ENCODE measurements at regions not wholly inside any gene's neighbourhood (a gene's known extent, or its start where the extent isn't known, plus 50 kb on each side); places are given as distances from the start of the nearest gene placed in this dataset.
"Not testable (repeated sequence)": the region's sequence is repeated elsewhere in the genome, so short reads cannot be mapped to it uniquely, and the experiment has no call there.

GRCh38 chr4:58871509-58871908 is 1761.3 kb upstream of the IGFBP7 start:
- H3K9me3 Mint-ChIP-seq: no peaks in the 10 kb centered on the region
- H3K27ac Mint-ChIP-seq: no peak overlapping the region
- H3K4me1 Mint-ChIP-seq: no peaks in the 10 kb centered on the region
- no peaks in the 10 kb centered on the region for H3K27me3 Mint-ChIP-seq
- no peaks in the 10 kb centered on the region for H3K36me3 Mint-ChIP-seq
- no peak overlapping the region for H3K4me3 Mint-ChIP-seq

- H3K4me3 Mint-ChIP-seq: no peak overlapping the region
- no peaks in the 10 kb centered on the region for H3K4me1 Mint-ChIP-seq
- peaks cover 0 to 2% (median 0%) of the 10 kb centered on the region in 3 donors for H3K9me3 Mint-ChIP-seq
- no peaks in the 10 kb centered on the region for H3K27me3 Mint-ChIP-seq
- H3K27ac Mint-ChIP-seq: no peak overlapping the region
- H3K36me3 Mint-ChIP-seq: no peaks in the 10 kb centered on the region
These were observed 1738.8 kb upstream of the IGFBP7 start for GRCh38 chr4:58849026-58849425.

- Mint-ChIP-seq H3K4me1 (no peaks in the 10 kb centered on the region), H3K4me3 (no peak overlapping the region), H3K9me3 (peaks cover 2 to 6% (median 3%) of the 10 kb centered on the region in 3 donors), H3K27me3 (no peaks in the 10 kb centered on the region), H3K36me3 (no peaks in the 10 kb centered on the region), H3K27ac (no peak overlapping the region)
These were observed 1733.3 kb upstream of the IGFBP7 start for GRCh38 chr4:58843455-58843854.

GRCh38 chr4:58833126-58833525 is 1722.9 kb upstream of the IGFBP7 start:
- Mint-ChIP-seq H3K27ac (no peak overlapping the region), H3K27me3 (no peaks in the 10 kb centered on the region), H3K4me1 (no peaks in the 10 kb centered on the region), H3K4me3 (no peak overlapping the region), H3K9me3 (peaks cover 0 to 10% (median 2%) of the 10 kb centered on the region in 3 donors), H3K36me3 (no peaks in the 10 kb centered on the region)

- Mint-ChIP-seq H3K36me3 (peaks cover 1% of the 10 kb centered on the region), H3K9me3 (peaks cover 1 to 5% (median 1%) of the 10 kb centered on the region in 3 donors), H3K27me3 (no peaks in the 10 kb centered on the region), H3K4me3 (no peak overlapping the region), H3K4me1 (no peaks in the 10 kb centered on the region), H3K27ac (no peak overlapping the region)
These were observed 1715.1 kb upstream of the IGFBP7 start for GRCh38 chr4:58825278-58825677.

- H3K36me3 Mint-ChIP-seq, H3K4me3 Mint-ChIP-seq, H3K9me3 Mint-ChIP-seq, H3K27ac Mint-ChIP-seq, H3K27me3 Mint-ChIP-seq, H3K4me1 Mint-ChIP-seq: not testable (repeated sequence)
These were observed 1708.4 kb upstream of the IGFBP7 start for GRCh38 chr4:58818560-58818959.

GRCh38 chr4:58809948-58810347 is 1699.8 kb upstream of the IGFBP7 start:
- H3K4me3 Mint-ChIP-seq: no peak overlapping the region
- peaks cover 6 to 22% (median 7%) of the 10 kb centered on the region in 3 donors for H3K9me3 Mint-ChIP-seq
- no peaks in the 10 kb centered on the region for H3K36me3 Mint-ChIP-seq
- no peak overlapping the region for H3K27ac Mint-ChIP-seq
- H3K4me1 Mint-ChIP-seq: no peaks in the 10 kb centered on the region
- no peaks in the 10 kb centered on the region for H3K27me3 Mint-ChIP-seq

GRCh38 chr4:58809366-58809765 is 1699.2 kb upstream of the IGFBP7 start:
- Mint-ChIP-seq H3K9me3 (peaks cover 6 to 22% (median 7%) of the 10 kb centered on the region in 3 donors), H3K27me3 (no peaks in the 10 kb centered on the region), H3K4me3 (no peak overlapping the region), H3K36me3 (no peaks in the 10 kb centered on the region), H3K4me1 (no peaks in the 10 kb centered on the region), H3K27ac (no peak overlapping the region)

- Mint-ChIP-seq H3K36me3 (no peaks in the 10 kb centered on the region), H3K27ac (no peak overlapping the region), H3K4me1 (no peaks in the 10 kb centered on the region), H3K9me3 (peaks cover 6 to 22% (median 7%) of the 10 kb centered on the region in 3 donors), H3K27me3 (no peaks in the 10 kb centered on the region), H3K4me3 (no peak overlapping the region)
These were observed 1698.6 kb upstream of the IGFBP7 start for GRCh38 chr4:58808817-58809216.

GRCh38 chr4:58807843-58808615 is 1697.8 kb upstream of the IGFBP7 start:
- no peaks in the 10 kb centered on the region for H3K36me3 Mint-ChIP-seq
- H3K27ac Mint-ChIP-seq: no peak overlapping the region
- no peak overlapping the region for H3K4me3 Mint-ChIP-seq
- peaks cover 6 to 20% (median 7%) of the 10 kb centered on the region in 3 donors for H3K9me3 Mint-ChIP-seq
- H3K27me3 Mint-ChIP-seq: no peaks in the 10 kb centered on the region
- no peaks in the 10 kb centered on the region for H3K4me1 Mint-ChIP-seq

- no peaks in the 10 kb centered on the region for H3K27me3 Mint-ChIP-seq
- H3K4me3 Mint-ChIP-seq: no peak overlapping the region
- H3K36me3 Mint-ChIP-seq: no peaks in the 10 kb centered on the region
- H3K27ac Mint-ChIP-seq: no peak overlapping the region
- H3K9me3 Mint-ChIP-seq: peaks cover 0 to 3% (median 2%) of the 10 kb centered on the region in 3 donors
- H3K4me1 Mint-ChIP-seq: no peaks in the 10 kb centered on the region
These were observed 1666.4 kb upstream of the IGFBP7 start for GRCh38 chr4:58776627-58777026.

GRCh38 chr4:58767598-58767997 is 1657.4 kb upstream of the IGFBP7 start:
- H3K4me3 Mint-ChIP-seq: no peak overlapping the region
- H3K36me3 Mint-ChIP-seq: no peaks in the 10 kb centered on the region
- H3K4me1 Mint-ChIP-seq: no peaks in the 10 kb centered on the region
- H3K9me3 Mint-ChIP-seq: peaks cover 3 to 6% (median 4%) of the 10 kb centered on the region in 3 donors
- H3K27me3 Mint-ChIP-seq: no peaks in the 10 kb centered on the region
- H3K27ac Mint-ChIP-seq: no peak overlapping the region

GRCh38 chr4:58766763-58767162 is 1656.6 kb upstream of the IGFBP7 start:
- Mint-ChIP-seq H3K9me3 (peaks cover 3 to 5% (median 4%) of the 10 kb centered on the region in 3 donors), H3K36me3 (no peaks in the 10 kb centered on the region), H3K27me3 (no peaks in the 10 kb centered on the region), H3K4me3 (no peak overlapping the region), H3K27ac (no peak overlapping the region), H3K4me1 (no peaks in the 10 kb centered on the region)

- Mint-ChIP-seq H3K4me1 (no peaks in the 10 kb centered on the region), H3K27ac (no peak overlapping the region), H3K9me3 (peaks cover 1 to 3% (median 3%) of the 10 kb centered on the region in 3 donors), H3K4me3 (no peak overlapping the region), H3K27me3 (no peaks in the 10 kb centered on the region), H3K36me3 (no peaks in the 10 kb centered on the region)
These were observed 1651.4 kb upstream of the IGFBP7 start for GRCh38 chr4:58761563-58761962.

GRCh38 chr4:58760737-58761136 is 1650.6 kb upstream of the IGFBP7 start:
- no peak overlapping the region for H3K27ac Mint-ChIP-seq
- peaks cover 1 to 3% (median 3%) of the 10 kb centered on the region in 3 donors for H3K9me3 Mint-ChIP-seq
- no peaks in the 10 kb centered on the region for H3K36me3 Mint-ChIP-seq
- no peak overlapping the region for H3K4me3 Mint-ChIP-seq
- H3K27me3 Mint-ChIP-seq: no peaks in the 10 kb centered on the region
- H3K4me1 Mint-ChIP-seq: no peaks in the 10 kb centered on the region

- H3K4me3 Mint-ChIP-seq: no peak overlapping the region
- H3K9me3 Mint-ChIP-seq: peaks cover 1 to 3% (median 3%) of the 10 kb centered on the region in 3 donors
- no peaks in the 10 kb centered on the region for H3K36me3 Mint-ChIP-seq
- H3K4me1 Mint-ChIP-seq: no peaks in the 10 kb centered on the region
- no peaks in the 10 kb centered on the region for H3K27me3 Mint-ChIP-seq
- H3K27ac Mint-ChIP-seq: no peak overlapping the region
These were observed 1649.9 kb upstream of the IGFBP7 start for GRCh38 chr4:58760100-58760499.

Measured in IgD-negative memory B cell (primary cell).